ENCODE measurements at regions not wholly inside any gene's neighbourhood (a gene's known extent, or its start where the extent isn't known, plus 50 kb on each side); places are given as distances from the start of the nearest gene placed in this dataset.

- H3K27ac ChIP-seq (ENCODE audit: insufficient read depth, low read length) = no peak overlapping the region
- H4K20me1 ChIP-seq (ENCODE audit: insufficient read depth, low read length) = no peaks in the 10 kb centered on the region
- no peaks in the 10 kb centered on the region for H3K79me1 ChIP-seq (ENCODE audit: low read depth in 1 of 2, low read length in 2 of 2)
- DNase-seq (no peak), ATAC-seq (ENCODE audit: low read depth) (no peak)
- H4K8ac ChIP-seq (ENCODE audit: low read depth in 2 of 2, low read length in 2 of 2) = no peak overlapping the region
- no peaks in the 10 kb centered on the region for H3K36me3 ChIP-seq (ENCODE audit: control insufficient read depth, insufficient read depth, low read length)
- in situ Hi-C loops (cut with MboI; ENCODE audit: low sequenced_read_pairs) (loop anchor here (5.0 kb wide), 1 partner anchor 143 kb away; no protein-coding TSS in a partner anchor), intact Hi-C loops (cut with micrococcal nuclease) (no loop called here), dilution Hi-C loops (cut with HindIII; ENCODE audit: low sequenced_read_pairs, unreplicated experiment) (no loop called here)
- no peak overlapping the region for H2BK20ac ChIP-seq (ENCODE audit: low read depth, low read length)
- H3K4me2 ChIP-seq (ENCODE audit: low read depth, low read length) = no peak overlapping the region
- no peak overlapping the region for H2AK9ac ChIP-seq (replicated peaks; ENCODE audit: low read depth, low read length, poor library complexity)
- TF ChIP-seq CEBPB (IDR thresholded peaks at IDR 0.05; ENCODE audit: low read depth, low read length) = no peak
- no peak for TF ChIP-seq NFE2L2 (IDR thresholded peaks at IDR 0.05; ENCODE audit: low read depth, low read length)
- TF ChIP-seq ELK1 (IDR thresholded peaks at IDR 0.05; ENCODE audit: borderline replicate concordance, low read depth, low read length) = no peak
- no peak for TF ChIP-seq RAD21 (IDR thresholded peaks at IDR 0.05; ENCODE audit: low read length)
- TF ChIP-seq MAFK (IDR thresholded peaks at IDR 0.05; ENCODE audit: low read depth, low read length) = no peak
- TF ChIP-seq CTCF (conservative IDR thresholded peaks at IDR 0.05; ENCODE audit: low read depth, low read length) = no peak
- TF ChIP-seq USF2 (IDR thresholded peaks at IDR 0.05; ENCODE audit: low read depth, low read length) = no peak
- TF ChIP-seq MAZ (IDR thresholded peaks at IDR 0.05; ENCODE audit: borderline replicate concordance, low read depth, low read length) = no peak
- no peak for TF ChIP-seq MXI1 (IDR thresholded peaks at IDR 0.05; ENCODE audit: borderline replicate concordance, low read depth, low read length)
- TF ChIP-seq FOS (IDR thresholded peaks at IDR 0.05; ENCODE audit: low read depth, low read length) = no peak
- no peak for TF ChIP-seq POLR2A (IDR thresholded peaks at IDR 0.05; ENCODE audit: low read depth, low read length)
- no peak for TF ChIP-seq RFX5 (IDR thresholded peaks at IDR 0.05; ENCODE audit: low read depth, low read length)
- TF ChIP-seq RCOR1 (IDR thresholded peaks at IDR 0.05; ENCODE audit: insufficient replicate concordance, low read length) = no peak
- no peak for TF ChIP-seq SMC3 (IDR thresholded peaks at IDR 0.05; ENCODE audit: low read depth, low read length)
- H3K9me3 ChIP-seq (ENCODE audit: control insufficient read depth, insufficient read depth, low read length) = no peaks in the 10 kb centered on the region
- no peak overlapping the region for H2BK120ac ChIP-seq (ENCODE audit: low read depth, low read length)
- BruUV-seq (replicated peaks) = no TSS peak
- H2BK15ac ChIP-seq (ENCODE audit: low read depth, low read length) = no peak overlapping the region
- H2AFZ ChIP-seq (replicated peaks; ENCODE audit: low read length, poor library complexity) = no peak overlapping the region
- H2AK5ac ChIP-seq (ENCODE audit: low read depth, low read length) = 0 out of 2 replicates have a peak overlapping the region, but pooled peaks have one; percentile 30
- no peak overlapping the region for H2BK5ac ChIP-seq (ENCODE audit: low read depth, low read length, poor library complexity, severe bottlenecking)
- POLR2A ChIA-PET (ENCODE audit: unreplicated experiment) = no interaction called here
- H3K23ac ChIP-seq (ENCODE audit: low read depth, low read length) = no peak overlapping the region
- no peak overlapping the region for H3K4ac ChIP-seq (ENCODE audit: low read depth, low read length)
- no peaks in the 10 kb centered on the region for H3K27me3 ChIP-seq (ENCODE audit: control insufficient read depth, insufficient read depth, low read length)
- no peak overlapping the region for H3K9ac ChIP-seq (ENCODE audit: low read depth, low read length)
- no peak overlapping the region for H3K14ac ChIP-seq (replicated peaks; ENCODE audit: low read depth, low read length)
- peaks cover 5% of the 10 kb centered on the region for H3K9me1 ChIP-seq (ENCODE audit: insufficient read depth, low read length)
- H3K18ac ChIP-seq (ENCODE audit: low read depth, low read length) = no peak overlapping the region
- no peak overlapping the region for H4K91ac ChIP-seq (ENCODE audit: insufficient read depth, low read depth, low read length)
- CTCF ChIA-PET = interaction anchor here (0.6 to 1.1 kb wide), 2 partner anchors 117 to 149 kb away, joined by 3 to 4 read pairs; no protein-coding TSS in a partner anchor
- H4K5ac ChIP-seq (ENCODE audit: low read depth, low read length) = no peak overlapping the region
- H3K56ac ChIP-seq (ENCODE audit: extremely low read depth, insufficient read depth, low read length) = no peak overlapping the region
- WGBS, 2 experiments (ENCODE audit: extremely low coverage in 2 of 2, insufficient read length in 1 of 2) = no CpG with 5 or more reads among the region's 4 CpGs
- no peak overlapping the region for H3K4me3 ChIP-seq (ENCODE audit: insufficient read depth, low read depth, low read length)
- H3K4me1 ChIP-seq (ENCODE audit: control insufficient read depth, insufficient read depth, low read length) = peaks cover 7% of the 10 kb centered on the region
Measured at GRCh38 chr6:25005010-25005409, 69.2 kb upstream of the RIPOR2 start.

All from IMR-90 (cell line).